ENCODE measurements at regions not wholly inside any gene's neighbourhood (a gene's known extent, or its start where the extent isn't known, plus 50 kb on each side); places are given as distances from the start of the nearest gene placed in this dataset.
"Not testable (repeated sequence)": the region's sequence is repeated elsewhere in the genome, so short reads cannot be mapped to it uniquely, and the experiment has no call there.

GRCh38 chr5:24170930-24171329 lies 473.8 kb downstream of the CDH10 start:
- in situ Hi-C loops (cut with MboI; ENCODE audit: low sequenced_read_pairs); H2BK15ac ChIP-seq (ENCODE audit: low read depth, low read length); H2BK5ac ChIP-seq (ENCODE audit: low read depth, low read length, poor library complexity, severe bottlenecking); H3K36me3 ChIP-seq (ENCODE audit: control insufficient read depth, insufficient read depth, low read length); H2AK5ac ChIP-seq (ENCODE audit: low read depth, low read length); H3K79me1 ChIP-seq (ENCODE audit: low read depth in 1 of 2, low read length in 2 of 2); CTCF ChIA-PET; H3K4me2 ChIP-seq (ENCODE audit: low read depth, low read length); H4K91ac ChIP-seq (ENCODE audit: insufficient read depth, low read depth, low read length); H3K9me3 ChIP-seq (ENCODE audit: control insufficient read depth, insufficient read depth, low read length); H4K8ac ChIP-seq (ENCODE audit: low read depth in 2 of 2, low read length in 2 of 2); H3K4me3 ChIP-seq (ENCODE audit: insufficient read depth, low read depth, low read length); BruUV-seq (replicated peaks); H3K4me1 ChIP-seq (ENCODE audit: control insufficient read depth, insufficient read depth, low read length); H3K9me1 ChIP-seq (ENCODE audit: insufficient read depth, low read length); POLR2A ChIA-PET (ENCODE audit: unreplicated experiment); H3K9ac ChIP-seq (ENCODE audit: low read depth, low read length); H2BK120ac ChIP-seq (ENCODE audit: low read depth, low read length); ATAC-seq (ENCODE audit: low read depth); dilution Hi-C loops (cut with HindIII; ENCODE audit: low sequenced_read_pairs, unreplicated experiment); H4K20me1 ChIP-seq (ENCODE audit: insufficient read depth, low read length); H3K27ac ChIP-seq (ENCODE audit: insufficient read depth, low read length); H3K4ac ChIP-seq (ENCODE audit: low read depth, low read length); H3K14ac ChIP-seq (replicated peaks; ENCODE audit: low read depth, low read length); H3K18ac ChIP-seq (ENCODE audit: low read depth, low read length); H3K56ac ChIP-seq (ENCODE audit: extremely low read depth, insufficient read depth, low read length); H2AK9ac ChIP-seq (replicated peaks; ENCODE audit: low read depth, low read length, poor library complexity); DNase-seq; intact Hi-C loops (cut with micrococcal nuclease); H3K23ac ChIP-seq (ENCODE audit: low read depth, low read length); H2BK20ac ChIP-seq (ENCODE audit: low read depth, low read length); H3K27me3 ChIP-seq (ENCODE audit: control insufficient read depth, insufficient read depth, low read length); H2AFZ ChIP-seq (replicated peaks; ENCODE audit: low read length, poor library complexity); H4K5ac ChIP-seq (ENCODE audit: low read depth, low read length): not testable (repeated sequence)
- peak; percentile 85 for TF ChIP-seq MAFK (IDR thresholded peaks at IDR 0.05; ENCODE audit: low read depth, low read length)
- WGBS, 2 experiments (ENCODE audit: extremely low coverage in 2 of 2, insufficient read length in 1 of 2), result 50% methylated on average over 1 of the region's 2 CpGs; no CpG with 5 or more reads in 1 of the 2 experiments

Data from IMR-90 (cell line).